ENCODE measurements at regions not wholly inside any gene's neighbourhood (a gene's known extent, or its start where the extent isn't known, plus 50 kb on each side); places are given as distances from the start of the nearest gene placed in this dataset.

GRCh38 chr5:97454015-97454414 is 271.0 kb upstream of the RIOK2 start:
- in situ Hi-C loops (cut with MboI; ENCODE audit: low pct_unique_long_range_greater_than_20kb in 2 of 9, low sequenced_read_pairs in 9 of 9, unreplicated experiment in 9 of 9): no loop called here
- Histone ChIP-seq H3K4me3 (no peak overlapping the region), H3K4me1 (replicated peaks in 1 of 2) (peaks cover 7 to 29% of the 10 kb centered on the region in 2 donors), H3K27ac (no peak overlapping the region)
- ATAC-seq (replicated peaks in 6 of 8): peak in 4 of 8 experiments; percentile 9 to 44 (median 20)

- Histone ChIP-seq H3K4me1 (replicated peaks in 1 of 2) (peaks cover 7 to 29% of the 10 kb centered on the region in 2 donors), H3K4me3 (no peak overlapping the region), H3K27ac (no peak overlapping the region)
- in situ Hi-C loops (cut with MboI; ENCODE audit: low pct_unique_long_range_greater_than_20kb in 2 of 9, low sequenced_read_pairs in 9 of 9, unreplicated experiment in 9 of 9): no loop called here
- WGBS, 10 experiments: 78 to 100% (median 86%) methylated on average over 1 of the region's 1 CpG; no CpG with 5 or more reads in 6 of the 10 experiments
- ATAC-seq (replicated peaks in 6 of 8): no peak
Observed at GRCh38 chr5:97455996-97456395, 272.9 kb upstream of the RIOK2 start.

- no peak overlapping the region for H3K27ac ChIP-seq
- 60 to 100% (median 88%) methylated on average over 1 to 5 of the region's 5 CpGs; no CpG with 5 or more reads in 1 of the 10 experiments for WGBS, 10 experiments
- no peak overlapping the region for H3K4me3 ChIP-seq
- peaks cover 0 to 9% of the 10 kb centered on the region in 2 donors for H3K4me1 ChIP-seq (replicated peaks in 1 of 2)
- ATAC-seq (replicated peaks in 6 of 8): no peak
- in situ Hi-C loops (cut with MboI; ENCODE audit: low pct_unique_long_range_greater_than_20kb in 2 of 9, low sequenced_read_pairs in 9 of 9, unreplicated experiment in 9 of 9): no loop called here
Observed at GRCh38 chr5:97458851-97459250, 275.8 kb upstream of the RIOK2 start.

GRCh38 chr5:97471951-97472350 is 288.9 kb upstream of the RIOK2 start:
- 80 to 100% methylated on average over 1 of the region's 10 CpGs; no CpG with 5 or more reads in 8 of the 10 experiments for WGBS, 10 experiments
- in situ Hi-C loops (cut with MboI; ENCODE audit: low pct_unique_long_range_greater_than_20kb in 2 of 9, low sequenced_read_pairs in 9 of 9, unreplicated experiment in 9 of 9): no loop called here
- H3K4me1 ChIP-seq (replicated peaks in 1 of 2): no peaks in the 10 kb centered on the region
- H3K27ac ChIP-seq: no peak overlapping the region
- no peak for ATAC-seq (replicated peaks in 6 of 8)
- H3K4me3 ChIP-seq: no peak overlapping the region

GRCh38 chr5:97475847-97476246 is 292.8 kb upstream of the RIOK2 start:
- Histone ChIP-seq H3K27ac (no peak overlapping the region), H3K4me1 (replicated peaks in 1 of 2) (no peaks in the 10 kb centered on the region), H3K4me3 (no peak overlapping the region)
- in situ Hi-C loops (cut with MboI; ENCODE audit: low pct_unique_long_range_greater_than_20kb in 2 of 9, low sequenced_read_pairs in 9 of 9, unreplicated experiment in 9 of 9): no loop called here
- WGBS, 10 experiments: 60 to 100% (median 97%) methylated on average over 1 to 3 of the region's 3 CpGs; no CpG with 5 or more reads in 2 of the 10 experiments
- ATAC-seq (replicated peaks in 6 of 8): no peak

GRCh38 chr5:97476852-97477534 is 293.9 kb upstream of the RIOK2 start:
- in situ Hi-C loops (cut with MboI; ENCODE audit: low pct_unique_long_range_greater_than_20kb in 2 of 9, low sequenced_read_pairs in 9 of 9, unreplicated experiment in 9 of 9): no loop called here
- WGBS, 10 experiments: 50 to 95% (median 91%) methylated on average over 1 to 2 of the region's 2 CpGs
- Histone ChIP-seq H3K4me3 (no peak overlapping the region), H3K27ac (no peak overlapping the region), H3K4me1 (replicated peaks in 1 of 2) (peaks cover 0 to 2% of the 10 kb centered on the region in 2 donors)
- no peak for ATAC-seq (replicated peaks in 6 of 8)

- in situ Hi-C loops (cut with MboI; ENCODE audit: low pct_unique_long_range_greater_than_20kb in 2 of 9, low sequenced_read_pairs in 9 of 9, unreplicated experiment in 9 of 9): no loop called here
- peaks cover 0 to 2% of the 10 kb centered on the region in 2 donors for H3K4me1 ChIP-seq (replicated peaks in 1 of 2)
- H3K27ac ChIP-seq: no peak overlapping the region
- no peak for ATAC-seq (replicated peaks in 6 of 8)
- H3K4me3 ChIP-seq: no peak overlapping the region
Observed at GRCh38 chr5:97478483-97478882, 295.4 kb upstream of the RIOK2 start.

- Histone ChIP-seq H3K27ac (no peak overlapping the region), H3K4me1 (replicated peaks in 1 of 2) (peaks cover 0 to 2% of the 10 kb centered on the region in 2 donors), H3K4me3 (no peak overlapping the region)
- in situ Hi-C loops (cut with MboI; ENCODE audit: low pct_unique_long_range_greater_than_20kb in 2 of 9, low sequenced_read_pairs in 9 of 9, unreplicated experiment in 9 of 9): no loop called here
- ATAC-seq (replicated peaks in 6 of 8): no peak
- WGBS, 10 experiments: 40 to 100% (median 82%) methylated on average over 1 to 3 of the region's 3 CpGs; no CpG with 5 or more reads in 2 of the 10 experiments
Observed at GRCh38 chr5:97480313-97480712, 297.3 kb upstream of the RIOK2 start.

- no peak overlapping the region for H3K27ac ChIP-seq
- in situ Hi-C loops (cut with MboI; ENCODE audit: low pct_unique_long_range_greater_than_20kb in 2 of 9, low sequenced_read_pairs in 9 of 9, unreplicated experiment in 9 of 9): no loop called here
- no peak overlapping the region for H3K4me3 ChIP-seq
- no peak for ATAC-seq (replicated peaks in 6 of 8)
- 54 to 100% (median 90%) methylated on average over 1 to 6 of the region's 7 CpGs; no CpG with 5 or more reads in 3 of the 10 experiments for WGBS, 10 experiments
- peaks cover 0 to 8% of the 10 kb centered on the region in 2 donors for H3K4me1 ChIP-seq (replicated peaks in 1 of 2)
Observed at GRCh38 chr5:97488126-97488668, 305.1 kb upstream of the RIOK2 start.

- in situ Hi-C loops (cut with MboI; ENCODE audit: low pct_unique_long_range_greater_than_20kb in 2 of 9, low sequenced_read_pairs in 9 of 9, unreplicated experiment in 9 of 9): no loop called here
- WGBS, 10 experiments: 100% methylated on average over 1 to 2 of the region's 8 CpGs; no CpG with 5 or more reads in 8 of the 10 experiments
- Histone ChIP-seq H3K4me1 (replicated peaks in 1 of 2) (peaks cover 0 to 8% of the 10 kb centered on the region in 2 donors), H3K27ac (no peak overlapping the region), H3K4me3 (no peak overlapping the region)
- no peak for ATAC-seq (replicated peaks in 6 of 8)
Observed at GRCh38 chr5:97489010-97489840, 306.2 kb upstream of the RIOK2 start.

GRCh38 chr5:97494465-97494864 is 311.4 kb upstream of the RIOK2 start:
- in situ Hi-C loops (cut with MboI; ENCODE audit: low pct_unique_long_range_greater_than_20kb in 2 of 9, low sequenced_read_pairs in 9 of 9, unreplicated experiment in 9 of 9): no loop called here
- 28 to 100% (median 81%) methylated on average over 1 to 3 of the region's 3 CpGs; no CpG with 5 or more reads in 1 of the 10 experiments for WGBS, 10 experiments
- no peak for ATAC-seq (replicated peaks in 6 of 8)
- Histone ChIP-seq H3K4me3 (no peak overlapping the region), H3K4me1 (replicated peaks in 1 of 2) (peaks cover 0 to 8% of the 10 kb centered on the region in 2 donors), H3K27ac (no peak overlapping the region)

GRCh38 chr5:97495301-97495700 is 312.3 kb upstream of the RIOK2 start:
- in situ Hi-C loops (cut with MboI; ENCODE audit: low pct_unique_long_range_greater_than_20kb in 2 of 9, low sequenced_read_pairs in 9 of 9, unreplicated experiment in 9 of 9): no loop called here
- Histone ChIP-seq H3K27ac (no peak overlapping the region), H3K4me1 (replicated peaks in 1 of 2) (peaks cover 0 to 8% of the 10 kb centered on the region in 2 donors), H3K4me3 (no peak overlapping the region)
- no peak for ATAC-seq (replicated peaks in 6 of 8)

GRCh38 chr5:97496037-97496436 is 313.0 kb upstream of the RIOK2 start:
- Histone ChIP-seq H3K4me1 (replicated peaks in 1 of 2) (peaks cover 0 to 6% of the 10 kb centered on the region in 2 donors), H3K4me3 (no peak overlapping the region), H3K27ac (no peak overlapping the region)
- 0 to 90% (median 50%) methylated on average over 1 to 2 of the region's 2 CpGs for WGBS, 10 experiments
- no peak for ATAC-seq (replicated peaks in 6 of 8)
- in situ Hi-C loops (cut with MboI; ENCODE audit: low pct_unique_long_range_greater_than_20kb in 2 of 9, low sequenced_read_pairs in 9 of 9, unreplicated experiment in 9 of 9): no loop called here
